GM10248 (cell line): ENCODE measurements at regions not wholly inside any gene's neighbourhood (a gene's known extent, or its start where the extent isn't known, plus 50 kb on each side); places are given as distances from the start of the nearest gene placed in this dataset.

Source experiments
- CTCF ChIA-PET: fragments of 300-600 bp; sonication (Branson Sonifier 250); formaldehyde crosslinking; extraction: SDS; loops from one replicate; lab custom pipeline; 2021; ENCODE audit warnings: antibody characterized with exemption; lab: Yijun Ruan, JAX
- POLR2A ChIA-PET: fragments of 350-650 bp; sonication (Branson Sonifier 250); formaldehyde crosslinking; extraction: SDS; loops from one replicate; lab custom pipeline; 2020; ENCODE audit warnings: antibody characterized with exemption; lab: Yijun Ruan, JAX
- DNase-seq: peaks from one replicate; pipeline ENCODE4 v3.0.0; 2012; ENCODE audit errors: extremely low spot score
- CTCF ChIP-seq: IDR thresholded peaks from 2 replicates; pipeline ENCODE4 v1.5.1; 2012; ENCODE audit warnings: mild to moderate bottlenecking, low read depth; ENCODE audit errors: extremely low read depth, missing control alignments, control extremely low read depth

DNA sequence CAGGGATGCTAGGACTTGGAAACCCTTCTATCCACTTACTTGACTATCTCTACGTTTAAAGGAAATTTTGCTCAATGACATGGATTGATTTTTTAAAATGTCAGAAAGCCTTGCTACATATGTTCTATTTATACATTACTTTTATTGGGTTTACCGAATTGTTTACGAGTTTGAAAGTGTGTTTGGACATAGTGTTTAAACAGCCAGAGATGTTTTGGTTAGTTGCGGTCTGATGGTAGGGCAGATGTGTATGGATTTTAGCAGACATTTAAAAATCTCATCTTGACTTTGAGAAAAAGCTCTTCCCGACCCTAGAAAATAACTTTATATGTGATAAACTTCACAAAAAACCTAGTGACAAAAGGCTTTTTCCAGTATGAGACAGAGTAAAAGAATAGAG is 513.7 kb downstream of the PLA2G4A start:
- CTCF ChIA-PET = no interaction called here
- no peak for DNase-seq
- POLR2A ChIA-PET = no interaction called here
- no peak for TF ChIP-seq CTCF

DNA sequence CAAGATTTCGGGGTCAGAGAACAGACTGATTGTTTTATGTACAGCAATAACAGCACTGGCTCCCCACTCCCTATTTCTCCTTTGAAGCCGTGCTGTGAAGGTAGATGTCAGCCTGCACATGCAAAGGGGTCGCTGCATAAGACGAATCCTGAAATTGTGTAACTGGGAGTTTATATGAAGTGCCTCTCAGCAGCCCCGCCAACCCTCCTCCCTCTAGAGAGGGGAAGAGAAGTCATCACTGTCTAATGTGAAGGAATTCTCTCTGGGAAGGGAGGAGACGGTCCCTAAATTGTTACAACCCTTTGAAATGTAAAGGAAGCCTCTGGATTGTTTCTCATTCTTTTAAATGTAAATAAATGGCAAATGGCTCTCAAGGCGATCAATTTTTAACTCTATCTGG is 545.3 kb downstream of the PLA2G4A start:
- no peak for TF ChIP-seq CTCF
- CTCF ChIA-PET = interaction anchor here (1.0 kb wide), 1 partner anchor 10 kb away, joined by 3 read pairs; no protein-coding TSS in a partner anchor
- DNase-seq = no peak
- POLR2A ChIA-PET = no interaction called here

- TF ChIP-seq CTCF = no peak
- DNase-seq = no peak
- ChIA-PET CTCF (no interaction called here), POLR2A (no interaction called here)
Observed at GRCh38 chr1:187374742-187375141, 546.0 kb downstream of the PLA2G4A start.

GRCh38 chr1:187383366-187383765 is 554.6 kb downstream of the PLA2G4A start:
- ChIA-PET CTCF (interaction anchor here (0.8 kb wide), 1 partner anchor 10 kb away, joined by 3 read pairs; no protein-coding TSS in a partner anchor), POLR2A (no interaction called here)
- TF ChIP-seq CTCF = peak; percentile 14
- no peak for DNase-seq

- POLR2A ChIA-PET = no interaction called here
Observed at GRCh38 chr1:187384504-187384903, 555.8 kb downstream of the PLA2G4A start.

DNA sequence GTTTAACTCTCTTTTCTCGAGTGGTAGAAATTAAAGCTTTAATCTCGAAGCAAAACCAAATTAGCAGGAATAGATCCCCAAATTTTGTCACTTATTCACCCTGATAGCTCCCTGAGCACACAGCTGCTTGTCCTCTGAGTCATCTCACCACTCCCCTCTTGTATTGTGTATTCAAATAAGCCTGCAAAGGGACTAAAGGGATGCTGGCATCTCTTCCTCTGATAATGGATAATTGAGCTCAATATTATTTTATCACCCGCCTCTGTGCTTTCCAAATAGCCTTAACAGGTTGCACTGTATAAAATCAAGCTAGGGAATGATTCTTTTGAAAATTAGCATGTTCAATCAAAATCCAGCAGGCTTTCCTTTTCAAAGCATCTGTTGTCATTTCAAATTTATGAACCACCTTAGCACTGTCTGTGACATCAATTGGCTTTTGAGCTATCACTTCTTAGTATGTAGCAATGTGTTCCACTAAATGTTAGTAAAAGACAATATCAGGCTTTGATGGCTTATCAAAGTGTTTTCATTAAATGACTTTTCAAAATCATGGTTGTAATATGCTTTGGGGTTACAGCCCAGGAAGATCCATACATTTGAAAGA is 561.6 kb downstream of the PLA2G4A start:
- TF ChIP-seq CTCF = no peak
- POLR2A ChIA-PET = no interaction called here
- DNase-seq = no peak
- CTCF ChIA-PET = interaction anchor here (1.2 kb wide), 2 partner anchors 9 to 23 kb away, joined by 3 to 4 read pairs; no protein-coding TSS in a partner anchor

More at GRCh38 chr1:187384504-187384903, 555.8 kb downstream of the PLA2G4A start:
- CTCF ChIA-PET = no interaction called here
- no peak for TF ChIP-seq CTCF
- peak; percentile 8 for DNase-seq
